ENCODE measurements at regions not wholly inside any gene's neighbourhood (a gene's known extent, or its start where the extent isn't known, plus 50 kb on each side); places are given as distances from the start of the nearest gene placed in this dataset.

- no peak overlapping the region for H3K4me3 ChIP-seq
- H3K4me1 ChIP-seq = peaks cover 0 to 4% (median 0%) of the 10 kb centered on the region in 4 donors
- DNase-seq = no peak
- TF ChIP-seq POLR2A (IDR thresholded peaks at IDR 0.05) = no peak
- TF ChIP-seq EP300 (IDR thresholded peaks at IDR 0.05) = no peak
- TF ChIP-seq POLR2AphosphoS5 (IDR thresholded peaks at IDR 0.05) = no peak
- TF ChIP-seq CTCF (IDR thresholded peaks at IDR 0.05) = no peak
- no peaks in the 10 kb centered on the region for H3K9me3 ChIP-seq
- H3K36me3 ChIP-seq = no peaks in the 10 kb centered on the region
- 86 to 90% (median 88%) methylated on average over 2 of the region's 2 CpGs for WGBS, 5 donors
- no peak overlapping the region for H3K27ac ChIP-seq
- intact Hi-C loops (cut with DNase I; ENCODE audit: low total_unique reads) = no loop called here
- no peaks in the 10 kb centered on the region for H3K27me3 ChIP-seq
Observed at GRCh38 chr3:18149386-18149785, 275.8 kb downstream of the SATB1 start.

DNA sequence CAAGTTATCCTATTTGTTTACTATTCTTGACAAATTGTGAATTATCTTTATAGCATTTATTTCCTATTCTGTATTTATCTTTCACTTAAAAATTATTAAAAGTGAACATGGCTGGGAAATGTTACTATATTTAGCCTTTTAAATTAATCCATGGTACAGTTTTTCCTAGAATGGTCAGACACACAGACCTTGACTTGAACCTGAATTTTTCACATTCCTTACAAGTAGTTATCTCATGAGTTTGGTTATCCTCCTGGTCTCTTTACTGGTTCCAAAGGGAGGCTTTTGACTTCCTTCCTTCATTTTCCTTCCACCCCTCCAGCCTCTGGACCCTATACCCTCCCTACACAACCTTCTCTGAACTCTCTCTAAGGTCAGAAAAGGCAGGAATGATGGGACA is 280.6 kb downstream of the SATB1 start:
- no peak for TF ChIP-seq POLR2A (IDR thresholded peaks at IDR 0.05)
- no peak for TF ChIP-seq EP300 (IDR thresholded peaks at IDR 0.05)
- no peak for TF ChIP-seq POLR2AphosphoS5 (IDR thresholded peaks at IDR 0.05)
- TF ChIP-seq CTCF (IDR thresholded peaks at IDR 0.05) = no peak
- H3K4me1 ChIP-seq = no peaks in the 10 kb centered on the region
- H3K9me3 ChIP-seq = no peaks in the 10 kb centered on the region
- no peak overlapping the region for H3K27ac ChIP-seq
- no peak for DNase-seq
- no peak overlapping the region for H3K4me3 ChIP-seq
- intact Hi-C loops (cut with DNase I; ENCODE audit: low total_unique reads) = no loop called here
- no peaks in the 10 kb centered on the region for H3K27me3 ChIP-seq
- H3K36me3 ChIP-seq = no peaks in the 10 kb centered on the region

GRCh38 chr3:18143258-18143780 is 281.8 kb downstream of the SATB1 start:
- H3K27ac ChIP-seq = no peak overlapping the region
- DNase-seq = no peak
- intact Hi-C loops (cut with DNase I; ENCODE audit: low total_unique reads) = no loop called here
- H3K4me1 ChIP-seq = no peaks in the 10 kb centered on the region
- H3K36me3 ChIP-seq = no peaks in the 10 kb centered on the region
- H3K4me3 ChIP-seq = no peak overlapping the region
- H3K27me3 ChIP-seq = no peaks in the 10 kb centered on the region
- no peaks in the 10 kb centered on the region for H3K9me3 ChIP-seq
- TF ChIP-seq POLR2AphosphoS5 (IDR thresholded peaks at IDR 0.05) = no peak
- no peak for TF ChIP-seq CTCF (IDR thresholded peaks at IDR 0.05)
- TF ChIP-seq POLR2A (IDR thresholded peaks at IDR 0.05) = no peak
- TF ChIP-seq EP300 (IDR thresholded peaks at IDR 0.05) = no peak
- WGBS, 5 donors = 67 to 79% (median 74%) methylated on average over 6 of the region's 6 CpGs

- Histone ChIP-seq H3K27me3 (no peaks in the 10 kb centered on the region), H3K9me3 (no peaks in the 10 kb centered on the region), H3K4me3 (no peak overlapping the region), H3K36me3 (no peaks in the 10 kb centered on the region), H3K4me1 (no peaks in the 10 kb centered on the region), H3K27ac (no peak overlapping the region)
- whole genome bisulfite sequencing, 5 donors = 86 to 91% (median 90%) methylated on average over 2 of the region's 2 CpGs
- TF ChIP-seq EP300 (IDR thresholded peaks at IDR 0.05) (no peak), CTCF (IDR thresholded peaks at IDR 0.05) (no peak), POLR2A (IDR thresholded peaks at IDR 0.05) (no peak), POLR2AphosphoS5 (IDR thresholded peaks at IDR 0.05) (no peak)
- intact Hi-C loops (cut with DNase I; ENCODE audit: low total_unique reads) = no loop called here
- no peak for DNase-seq
Observed at GRCh38 chr3:18137958-18138357, 287.2 kb downstream of the SATB1 start.

All from stomach (tissue), 8 donors.